GM21529 (cell line): ENCODE measurements at regions not wholly inside any gene's neighbourhood (a gene's known extent, or its start where the extent isn't known, plus 50 kb on each side); places are given as distances from the start of the nearest gene placed in this dataset.

Experiments
- ATAC-seq: cut with Tn5 transposase; IDR thresholded peaks from one replicate; pipeline ENCODE4 v1.9.1; 2021; ENCODE audit not compliant: unreplicated experiment

- ATAC-seq: no peak
These were observed 505.4 kb upstream of the FZD8 start for GRCh38 chr10:36147529-36147928.

GRCh38 chr10:36141856-36142560, 499.9 kb upstream of the FZD8 start:
- ATAC-seq: no peak

- no peak for ATAC-seq
These were observed 487.0 kb upstream of the FZD8 start for GRCh38 chr10:36129051-36129450.

- ATAC-seq: no peak
These were observed 484.0 kb upstream of the FZD8 start for GRCh38 chr10:36126076-36126475.

GRCh38 chr10:36119455-36119854, 477.4 kb upstream of the FZD8 start:
- no peak for ATAC-seq

GRCh38 chr10:36118314-36118713, 476.2 kb upstream of the FZD8 start:
- ATAC-seq: no peak

GRCh38 chr10:36117890-36118289, 475.8 kb upstream of the FZD8 start:
- no peak for ATAC-seq

GRCh38 chr10:36117231-36117630, 475.1 kb upstream of the FZD8 start:
- no peak for ATAC-seq

GRCh38 chr10:36116731-36117130, 474.6 kb upstream of the FZD8 start:
- ATAC-seq: no peak

- no peak for ATAC-seq
These were observed 473.9 kb upstream of the FZD8 start for GRCh38 chr10:36116040-36116439.

- no peak for ATAC-seq
These were observed 473.3 kb upstream of the FZD8 start for GRCh38 chr10:36115364-36115763.

- no peak for ATAC-seq
These were observed 472.8 kb upstream of the FZD8 start for GRCh38 chr10:36114913-36115312.

- no peak for ATAC-seq
These were observed 472.0 kb upstream of the FZD8 start for GRCh38 chr10:36114141-36114540.

GRCh38 chr10:36111676-36112075, 469.6 kb upstream of the FZD8 start:
- no peak for ATAC-seq

GRCh38 chr10:36110097-36110496, 468.0 kb upstream of the FZD8 start:
- no peak for ATAC-seq

- ATAC-seq: no peak
These were observed 467.4 kb upstream of the FZD8 start for GRCh38 chr10:36109399-36110023.

GRCh38 chr10:36097696-36098095, 455.6 kb upstream of the FZD8 start:
- no peak for ATAC-seq

- ATAC-seq: no peak
These were observed 454.5 kb upstream of the FZD8 start for GRCh38 chr10:36096576-36096975.

- ATAC-seq: no peak
These were observed 452.0 kb upstream of the FZD8 start for GRCh38 chr10:36094096-36094495.

GRCh38 chr10:36092116-36092515, 450.0 kb upstream of the FZD8 start:
- no peak for ATAC-seq

- no peak for ATAC-seq
These were observed 448.9 kb upstream of the FZD8 start for GRCh38 chr10:36091007-36091406.

GRCh38 chr10:36089790-36090440, 447.8 kb upstream of the FZD8 start:
- no peak for ATAC-seq
